ENCODE measurements at regions not wholly inside any gene's neighbourhood (a gene's known extent, or its start where the extent isn't known, plus 50 kb on each side); places are given as distances from the start of the nearest gene placed in this dataset.
"Not testable (repeated sequence)": the region's sequence is repeated elsewhere in the genome, so short reads cannot be mapped to it uniquely, and the experiment has no call there.

- DNase-seq = no peak
Measured at GRCh38 chr4:152189451-152190179, 346.3 kb downstream of the FBXW7 start.

DNA sequence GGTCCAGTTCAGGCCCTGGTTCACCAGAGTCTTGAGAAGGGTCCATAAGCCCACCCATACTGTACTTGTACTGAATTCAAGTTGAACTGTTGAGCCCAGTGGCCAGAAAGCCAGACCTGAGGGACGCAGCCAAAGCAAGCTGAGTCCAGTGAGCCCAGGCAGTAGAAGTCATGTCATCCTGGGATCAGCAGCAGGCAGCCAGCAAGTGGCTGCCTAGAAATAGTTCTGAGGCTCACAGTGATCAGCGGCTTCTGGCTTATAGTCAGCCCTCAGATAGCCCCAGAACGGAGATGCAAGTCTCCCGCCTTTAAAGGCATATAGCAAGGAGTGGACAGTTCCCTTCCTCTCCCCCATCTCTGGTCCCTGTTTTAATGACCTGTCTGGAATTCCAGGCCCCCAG is 347.1 kb downstream of the FBXW7 start:
- no peak for DNase-seq

- no peak for DNase-seq
Measured at GRCh38 chr4:152187693-152188092, 348.2 kb downstream of the FBXW7 start.

GRCh38 chr4:152185786-152186550 is 349.9 kb downstream of the FBXW7 start:
- DNase-seq = no peak

- no peak for DNase-seq
Measured at GRCh38 chr4:152181150-152181549, 354.7 kb downstream of the FBXW7 start.

- DNase-seq = no peak
Measured at GRCh38 chr4:152180369-152180768, 355.5 kb downstream of the FBXW7 start.

DNA sequence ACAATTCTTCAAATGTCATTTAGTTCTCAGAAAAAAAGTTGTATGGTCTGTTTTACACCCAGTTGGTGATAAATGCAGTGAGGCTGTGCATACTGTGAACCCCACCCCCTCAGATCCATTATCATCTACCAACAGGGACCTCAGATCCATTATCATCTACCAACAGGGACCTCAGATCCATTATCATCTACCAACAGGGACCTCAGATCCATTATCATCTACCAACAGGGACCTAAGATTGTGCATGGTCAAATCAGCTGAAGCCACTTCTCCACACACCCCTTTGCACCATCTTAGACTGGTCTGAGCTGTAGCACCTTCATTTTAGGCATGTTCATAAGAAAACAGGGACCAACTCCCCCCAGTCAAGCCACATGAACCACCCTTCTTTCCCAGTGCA is 358.4 kb downstream of the FBXW7 start:
- DNase-seq = not testable (repeated sequence)

GRCh38 chr4:152176627-152177214 is 359.2 kb downstream of the FBXW7 start:
- no peak for DNase-seq

DNA sequence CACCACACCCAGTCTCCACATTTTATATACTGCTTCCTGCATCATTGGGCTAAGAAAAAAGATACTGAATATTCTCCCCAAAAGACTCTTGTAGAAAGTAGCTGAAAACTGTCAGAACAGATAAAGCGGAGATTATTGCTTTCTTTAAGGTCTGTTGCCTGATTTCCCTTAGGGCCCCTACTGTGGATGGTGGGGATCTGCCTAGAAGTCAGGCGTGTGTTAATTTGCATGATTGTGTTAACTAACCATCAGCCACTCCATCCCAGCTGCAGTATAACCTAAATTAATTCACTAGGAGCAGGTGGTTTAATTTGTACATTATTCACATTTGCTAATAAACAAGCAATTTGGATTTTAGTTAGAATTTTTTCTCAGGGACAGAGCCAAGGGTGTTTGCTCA is 360.3 kb downstream of the FBXW7 start:
- DNase-seq = no peak

DNA sequence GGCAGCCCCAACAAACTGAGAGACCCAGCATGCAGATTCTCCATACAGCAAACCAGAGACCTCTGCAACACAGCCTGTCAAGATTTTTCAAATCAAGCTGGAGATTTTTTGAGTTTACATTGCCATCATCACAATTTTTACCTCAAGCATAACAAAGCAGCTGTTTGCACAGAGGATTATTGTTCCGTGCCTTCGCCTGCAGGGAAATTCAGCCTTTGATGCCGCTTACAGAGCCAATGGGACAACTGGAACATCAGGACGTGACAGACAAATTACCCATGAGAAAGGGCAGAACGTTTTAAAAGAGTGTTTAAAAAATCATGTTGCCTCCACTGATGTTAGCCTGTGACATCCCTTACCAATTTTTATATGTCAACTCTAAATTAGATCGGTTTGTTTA is 363.7 kb downstream of the FBXW7 start:
- DNase-seq = no peak

DNA sequence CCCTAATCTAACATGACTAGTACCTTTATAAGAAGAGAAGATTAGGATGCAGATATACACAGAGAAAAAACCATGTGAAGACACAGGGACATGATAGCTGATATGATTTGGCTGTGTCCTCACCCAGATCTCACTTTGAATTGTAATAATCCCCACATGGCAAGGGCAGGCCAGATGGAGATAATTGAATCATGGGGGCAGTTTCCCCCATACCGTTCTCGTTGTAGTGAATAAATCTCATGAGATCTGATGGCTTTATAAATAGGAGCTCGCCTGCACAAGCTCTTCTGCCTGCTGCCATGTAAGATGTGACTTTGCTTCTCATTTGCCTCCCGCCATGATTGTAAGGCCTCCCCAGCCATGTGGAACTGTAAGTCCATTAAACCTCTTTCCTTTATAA is 364.3 kb downstream of the FBXW7 start:
- DNase-seq = no peak

DNA sequence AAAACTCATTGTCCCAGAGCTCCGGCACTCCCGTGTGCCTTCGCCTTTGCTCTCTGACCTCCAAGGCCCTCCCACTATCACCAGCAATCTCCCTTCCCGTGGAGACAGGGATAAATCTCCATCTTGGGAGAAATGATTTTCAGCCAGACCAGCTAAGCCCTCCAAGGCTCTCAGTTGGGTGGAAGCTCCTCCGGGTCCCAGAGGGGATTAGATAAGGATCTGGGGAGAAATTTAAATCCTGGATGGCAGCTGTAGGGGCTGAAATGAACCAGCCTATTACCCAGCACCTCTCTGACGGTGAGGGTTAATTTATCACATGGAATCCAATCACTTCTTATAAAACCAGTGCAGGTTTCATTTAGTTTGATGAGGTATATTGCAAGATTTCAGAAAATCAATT is 366.2 kb downstream of the FBXW7 start:
- DNase-seq = no peak

DNA sequence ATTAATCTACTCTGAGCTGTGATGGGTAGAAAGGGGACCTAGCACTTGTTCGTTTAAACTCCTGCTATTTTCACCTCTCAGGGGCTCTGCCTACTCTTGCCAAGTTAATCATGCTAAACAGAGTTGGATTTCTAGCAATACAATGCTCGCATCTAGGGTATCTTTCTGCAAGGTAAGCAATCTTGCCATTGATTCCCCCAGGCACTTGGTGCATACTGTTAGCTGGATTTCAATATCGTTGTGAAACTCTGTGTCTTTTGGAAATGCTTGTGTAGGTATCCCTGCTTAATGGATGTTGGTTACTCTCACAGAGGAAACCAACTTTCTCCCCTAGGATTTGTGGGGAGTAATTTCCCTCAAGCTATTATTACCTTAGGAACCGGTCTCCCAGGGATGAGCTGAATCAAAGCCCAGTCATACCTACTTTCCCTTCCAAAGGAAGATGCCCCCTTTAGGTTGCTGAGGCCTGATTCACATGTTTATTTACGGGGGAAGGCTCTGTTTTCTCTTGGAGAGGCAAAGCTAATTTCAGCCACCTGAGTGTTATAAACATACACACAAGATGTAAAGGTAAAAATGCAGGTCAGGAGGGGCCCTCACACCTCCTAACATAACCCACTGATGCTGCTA is 366.8 kb downstream of the FBXW7 start:
- no peak for DNase-seq

GRCh38 chr4:152166567-152166966 is 369.3 kb downstream of the FBXW7 start:
- no peak for DNase-seq

DNA sequence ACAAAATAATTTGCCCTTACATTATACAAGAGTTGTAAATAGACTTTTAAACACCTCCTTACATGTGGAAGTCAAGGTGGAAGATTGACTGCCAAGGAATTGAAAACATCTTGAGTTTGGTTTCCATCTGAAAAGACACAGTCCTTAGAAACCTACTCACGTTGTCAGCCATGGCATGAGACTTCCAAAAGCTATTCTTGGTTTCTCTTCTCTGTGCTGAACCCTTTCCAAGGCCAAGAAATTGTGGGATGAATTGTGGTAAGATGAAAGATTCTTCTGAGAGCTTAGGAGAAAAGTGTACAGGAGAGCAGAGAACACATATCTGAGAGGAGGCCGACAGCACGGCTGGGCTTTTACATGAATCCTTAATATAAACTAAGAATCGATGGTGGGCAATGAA is 370.0 kb downstream of the FBXW7 start:
- DNase-seq = no peak

- DNase-seq = no peak
Measured at GRCh38 chr4:152165146-152165545, 370.7 kb downstream of the FBXW7 start.

GRCh38 chr4:152164561-152164960 is 371.3 kb downstream of the FBXW7 start:
- no peak for DNase-seq

DNA sequence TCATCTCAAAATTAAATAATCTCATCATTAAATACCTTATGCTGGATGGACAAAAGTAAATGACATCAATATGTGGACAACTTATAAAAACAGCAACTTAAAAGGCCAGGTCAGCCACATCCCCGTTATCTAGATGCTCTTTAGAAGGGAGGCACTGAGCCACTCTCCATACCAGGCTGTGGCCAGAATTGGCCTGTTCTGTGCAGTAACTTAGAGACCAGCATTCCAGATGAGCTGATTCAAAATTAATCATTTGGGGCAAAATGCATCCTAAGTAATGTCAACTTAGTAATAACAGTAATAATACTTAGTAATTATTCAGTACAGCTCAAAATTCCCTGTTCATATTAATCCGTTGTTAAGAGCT is 373.6 kb downstream of the FBXW7 start:
- DNase-seq = no peak

GRCh38 chr4:152161676-152162330 is 374.1 kb downstream of the FBXW7 start:
- no peak for DNase-seq

DNA sequence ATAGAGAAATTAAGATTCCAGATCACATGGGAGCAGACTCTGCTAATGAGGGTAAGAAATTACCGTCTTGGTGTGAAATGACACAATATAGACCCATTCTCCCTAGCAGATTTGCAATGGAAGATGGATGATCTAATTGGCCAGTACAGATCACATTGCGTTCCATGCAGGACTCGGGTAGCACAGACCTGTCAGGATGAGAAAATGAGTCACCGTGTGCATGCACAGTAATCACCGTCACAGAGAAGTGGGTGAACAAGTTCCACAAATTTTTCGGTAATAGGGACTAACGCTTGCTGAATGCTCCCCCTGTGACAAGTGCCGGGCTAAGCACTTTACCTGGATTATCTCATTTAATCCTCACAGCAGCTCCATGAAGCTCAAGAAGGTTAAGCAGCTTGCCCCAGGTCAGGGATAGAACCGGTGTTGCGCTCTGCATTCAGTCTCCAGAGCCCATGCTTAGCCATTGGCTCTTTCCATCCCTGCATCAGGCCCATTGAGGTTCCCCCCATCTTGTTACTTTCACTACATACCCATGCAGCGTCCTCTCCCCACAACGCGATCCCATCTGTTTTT is 375.6 kb downstream of the FBXW7 start:
- DNase-seq = no peak

DNA sequence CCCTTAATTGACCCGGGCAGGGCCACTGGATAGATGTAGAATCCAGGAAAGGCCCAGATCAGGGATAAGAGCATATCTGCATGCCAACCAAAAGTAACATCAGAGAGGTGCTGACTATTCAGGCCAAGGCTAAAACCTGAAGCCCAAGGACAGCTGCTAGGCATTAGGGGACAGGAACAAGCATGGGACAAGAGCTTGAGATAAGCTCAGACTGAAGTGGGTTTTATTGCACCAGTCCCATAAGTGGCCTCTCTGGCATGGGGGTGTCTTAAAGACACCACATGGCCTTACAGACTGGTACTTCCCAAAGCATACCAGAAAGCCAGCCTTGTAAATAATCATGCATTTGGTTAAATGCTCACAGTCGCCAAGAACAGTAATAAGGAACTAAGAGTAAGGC is 376.1 kb downstream of the FBXW7 start:
- DNase-seq = no peak

DNA sequence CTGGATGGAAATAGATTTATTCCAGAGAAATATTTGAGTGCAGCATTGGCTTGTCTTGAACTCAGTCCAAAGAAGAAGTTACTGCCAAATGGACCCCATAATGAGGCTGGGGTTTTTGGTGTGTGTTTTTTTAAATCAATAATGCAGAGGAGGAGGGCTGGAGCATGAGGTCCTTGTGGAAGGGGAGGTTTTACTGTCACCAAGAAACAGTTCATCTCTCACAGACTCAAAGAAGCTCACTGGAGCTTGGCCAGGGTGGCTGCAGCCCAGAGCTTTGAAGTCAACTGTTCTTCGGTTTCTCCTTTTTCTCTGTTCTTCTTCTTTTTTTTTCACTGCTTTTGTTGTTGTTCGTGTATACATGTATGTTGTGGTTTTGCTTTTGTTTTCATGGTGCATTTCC is 377.7 kb downstream of the FBXW7 start:
- DNase-seq = no peak

GRCh38 chr4:152157629-152158028 is 378.3 kb downstream of the FBXW7 start:
- no peak for DNase-seq

All from AML-193 (cell line).